ENCODE measurements at regions not wholly inside any gene's neighbourhood (a gene's known extent, or its start where the extent isn't known, plus 50 kb on each side); places are given as distances from the start of the nearest gene placed in this dataset.

DNA sequence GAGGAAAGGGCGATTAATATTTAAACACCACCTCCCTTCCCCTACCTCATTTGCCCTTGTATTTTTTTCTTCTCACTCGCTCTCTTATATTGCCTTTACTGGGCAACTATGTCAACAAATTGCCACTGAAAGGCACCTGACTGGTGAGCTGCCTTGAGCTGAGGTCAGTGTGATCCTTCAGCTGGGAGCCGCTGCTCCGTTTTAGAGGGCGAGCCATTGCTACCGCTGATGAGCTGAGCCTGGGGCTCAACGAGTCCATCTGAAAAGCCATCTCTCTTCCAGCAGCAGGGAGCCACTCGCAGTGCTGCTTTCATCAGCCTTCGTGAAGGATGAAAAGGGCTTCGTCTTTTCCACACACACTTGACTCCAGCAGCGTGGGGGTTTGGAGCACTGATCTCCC, 108.0 kb upstream of the KIF26B start:
- CTCF ChIA-PET: interaction anchor here (0.7 kb wide), 1 partner anchor 89 kb away, joined by 3 read pairs; no protein-coding TSS in a partner anchor
- dilution Hi-C loops (cut with MboI; ENCODE audit: extremely low pct_ligation_motif_present, low sequenced_read_pairs): no loop called here

More for the DNA sequence above, 108.0 kb upstream of the KIF26B start:
- H4K20me1 ChIP-seq (replicated peaks; ENCODE audit: control insufficient read depth, extremely low read depth, insufficient read depth, low read length): no peaks in the 10 kb centered on the region
- no peak overlapping the region for H3K4me3 ChIP-seq (replicated peaks in 1 of 3; ENCODE audit: insufficient read depth in 1 of 3, low read depth in 1 of 3, low read length in 3 of 3)
- H3K9me3 ChIP-seq (replicated peaks; ENCODE audit: control insufficient read depth, insufficient read depth, low read length): no peaks in the 10 kb centered on the region
- no peak overlapping the region for H2AFZ ChIP-seq (ENCODE audit: low read depth, low read length)
- no peak for TF ChIP-seq CTCF (IDR thresholded peaks at IDR 0.05; ENCODE audit: extremely low read depth in 1 of 2, insufficient read depth in 1 of 2, low read depth in 1 of 2, low read length in 2 of 2)
- TF ChIP-seq, protein P1, sequence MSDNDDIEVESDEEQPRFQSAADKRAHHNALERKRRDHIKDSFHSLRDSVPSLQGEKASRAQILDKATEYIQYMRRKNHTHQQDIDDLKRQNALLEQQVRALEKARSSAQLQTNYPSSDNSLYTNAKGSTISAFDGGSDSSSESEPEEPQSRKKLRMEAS (IDR thresholded peaks at IDR 0.05; ENCODE audit: insufficient read depth, insufficient read length): no peak
- no peak for TF ChIP-seq FOS (IDR thresholded peaks at IDR 0.05; ENCODE audit: borderline replicate concordance, insufficient read depth, low read length)
- H3K27me3 ChIP-seq (ENCODE audit: control insufficient read depth in 2 of 2, insufficient read depth in 2 of 2, low read length in 2 of 2): no peaks in the 10 kb centered on the region
- POLR2A ChIA-PET: interaction anchor here (0.7 kb wide), 1 partner anchor 185 kb away, joined by 3 read pairs; no protein-coding TSS in a partner anchor
- H3K4me1 ChIP-seq (ENCODE audit: control insufficient read depth, extremely low read depth, insufficient read depth, low read length): no peaks in the 10 kb centered on the region
- no TSS peak for BruUV-seq (replicated peaks)
- H3K9me1 ChIP-seq (replicated peaks; ENCODE audit: control insufficient read depth, extremely low read depth, insufficient read depth, low read length): no peaks in the 10 kb centered on the region
- intact Hi-C loops (cut with micrococcal nuclease): no loop called here
- DNase-seq (ENCODE audit: low read depth, low spot score) (no peak), FAIRE-seq (no peak)
- H3K36me3 ChIP-seq (ENCODE audit: control insufficient read depth in 2 of 2, extremely low read depth in 1 of 2, insufficient read depth in 2 of 2, low read length in 2 of 2): no peaks in the 10 kb centered on the region
- H3K27ac ChIP-seq (ENCODE audit: insufficient read depth, low read depth, low read length): no peak overlapping the region
- no peak overlapping the region for H3K9ac ChIP-seq (replicated peaks; ENCODE audit: extremely low read depth, insufficient read depth, low read length)
- no peak overlapping the region for H3K4me2 ChIP-seq (ENCODE audit: insufficient read depth, low read length)
- no peaks in the 10 kb centered on the region for H3K79me2 ChIP-seq (ENCODE audit: control insufficient read depth, insufficient read depth, low read length)
